SK-N-SH treated with all-trans-retinoic acid at 6 μM for 48 hours (cell line): ENCODE measurements at regions not wholly inside any gene's neighbourhood (a gene's known extent, or its start where the extent isn't known, plus 50 kb on each side); places are given as distances from the start of the nearest gene placed in this dataset.

ENCODE experiments used
- ATAC-seq: fragments of 200-7000 bp; cut with Tn5 transposase; 3 replicates; pipeline ENCODE4 v1.9.1; 2020; ENCODE audit warnings: mild to moderate bottlenecking, moderate library complexity
- ARNTL ChIP-seq: fragments of 450-650 bp; formaldehyde crosslinking; IDR thresholded peaks from 2 replicates; pipeline ENCODE4 v1.5.0; 2020; ENCODE audit warnings: low read depth, mild to moderate bottlenecking, moderate library complexity, borderline replicate concordance
- BACH2 ChIP-seq: fragments of 250-450 bp; sonication (Bioruptor Pico); IDR thresholded peaks from 2 replicates; pipeline ENCODE4 v1.9.0; 2021; ENCODE audit warnings: mild to moderate bottlenecking, borderline replicate concordance
- CREB5 ChIP-seq: fragments of 250-450 bp; sonication (Bioruptor Pico); IDR thresholded peaks from 2 replicates; pipeline ENCODE4 v1.5.1; 2020; ENCODE audit warnings: low read depth, mild to moderate bottlenecking, moderate library complexity
- CSDC2 ChIP-seq: fragments of 250-450 bp; sonication (Bioruptor Pico); IDR thresholded peaks from 2 replicates; pipeline ENCODE4 v1.5.0; 2020; ENCODE audit warnings: mild to moderate bottlenecking, moderate library complexity
- CSRNP3 ChIP-seq: fragments of 250-450 bp; sonication (Bioruptor Pico); IDR thresholded peaks from 2 replicates; pipeline ENCODE4 v1.5.1; 2021; ENCODE audit warnings: mild to moderate bottlenecking, moderate library complexity
- ESRRG ChIP-seq: fragments of 250-450 bp; sonication (Bioruptor Pico); IDR thresholded peaks from 2 replicates; pipeline ENCODE4 v1.6.1; 2021; ENCODE audit warnings: mild to moderate bottlenecking
- GLIS3 ChIP-seq: fragments of 250-450 bp; sonication (Bioruptor Pico); IDR thresholded peaks from 2 replicates; pipeline ENCODE4 v1.5.0; 2020; ENCODE audit warnings: mild to moderate bottlenecking, moderate library complexity
- OSR1 ChIP-seq: fragments of 250-450 bp; sonication (Bioruptor Pico); IDR thresholded peaks from 2 replicates; pipeline ENCODE4 v1.8.0; 2022; ENCODE audit warnings: moderate library complexity, mild to moderate bottlenecking, inconsistent platforms
- POU6F1 ChIP-seq: fragments of 250-450 bp; sonication (Bioruptor Pico); IDR thresholded peaks from 2 replicates; pipeline ENCODE4 v1.8.0; 2021; ENCODE audit warnings: low read depth, mild to moderate bottlenecking, moderate library complexity, borderline replicate concordance
- PPARA ChIP-seq: fragments of 250-450 bp; sonication (Bioruptor Pico); IDR thresholded peaks from 2 replicates; pipeline ENCODE4 v1.5.0; 2020; ENCODE audit warnings: mild to moderate bottlenecking, borderline replicate concordance
- RARB ChIP-seq: fragments of 250-450 bp; sonication (Bioruptor Pico); IDR thresholded peaks from 2 replicates; pipeline ENCODE4 v1.8.0; 2021; ENCODE audit warnings: mild to moderate bottlenecking, moderate library complexity
- SNAI2 ChIP-seq: fragments of 250-450 bp; sonication (Bioruptor Pico); IDR thresholded peaks from 2 replicates; pipeline ENCODE4 v1.5.0; 2020; ENCODE audit warnings: mild to moderate bottlenecking, moderate library complexity
- TOX ChIP-seq: fragments of 250-450 bp; sonication (Bioruptor Pico); IDR thresholded peaks from 2 replicates; pipeline ENCODE4 v1.8.0; 2021; ENCODE audit warnings: mild to moderate bottlenecking, moderate library complexity, borderline replicate concordance
- TSHZ2 ChIP-seq: fragments of 250-450 bp; sonication (Bioruptor Pico); IDR thresholded peaks from 2 replicates; pipeline ENCODE4 v1.5.0; 2020; ENCODE audit warnings: mild to moderate bottlenecking, moderate library complexity
- ZC3H10 ChIP-seq: fragments of 250-450 bp; sonication (Bioruptor Pico); IDR thresholded peaks from 2 replicates; pipeline ENCODE4 v1.5.1; 2021; ENCODE audit warnings: mild to moderate bottlenecking, moderate library complexity
- ZFP3 ChIP-seq: fragments of 250-450 bp; sonication (Bioruptor Pico); IDR thresholded peaks from 2 replicates; pipeline ENCODE4 v1.5.0; 2020; ENCODE audit warnings: mild to moderate bottlenecking, moderate library complexity
- ZFP30 ChIP-seq: fragments of 450-650 bp; formaldehyde crosslinking; IDR thresholded peaks from 2 replicates; pipeline ENCODE4 v1.5.0; 2022; ENCODE audit warnings: mild to moderate bottlenecking, moderate library complexity
- ZNF565 ChIP-seq: fragments of 450-650 bp; formaldehyde crosslinking; conservative IDR thresholded peaks from 2 replicates; pipeline ENCODE4 v1.5.0; 2020; ENCODE audit warnings: low read depth, mild to moderate bottlenecking, moderate library complexity
- ZNF70 ChIP-seq: fragments of 450-650 bp; formaldehyde crosslinking; IDR thresholded peaks from 2 replicates; pipeline ENCODE4 v1.5.0; 2020; ENCODE audit warnings: mild to moderate bottlenecking, moderate library complexity
- ZNF8 ChIP-seq: fragments of 450-650 bp; formaldehyde crosslinking; IDR thresholded peaks from 2 replicates; pipeline ENCODE4 v1.5.0; 2020; ENCODE audit warnings: mild to moderate bottlenecking, moderate library complexity

GRCh38 chr7:19915596-19915995, 142.2 kb upstream of the TMEM196 start (continued):
- TF ChIP-seq POU6F1 (CRISPR knock-in tag) (no peak), ZFP30 (CRISPR knock-in tag) (no peak)

- TF ChIP-seq CSDC2 (CRISPR knock-in tag): no peak
- TF ChIP-seq ZFP3 (CRISPR knock-in tag): no peak
- no peak for TF ChIP-seq OSR1 (CRISPR knock-in tag)
- no peak for TF ChIP-seq ZNF565 (CRISPR knock-in tag)
- TF ChIP-seq ZC3H10 (CRISPR knock-in tag): no peak
- no peak for TF ChIP-seq CREB5 (CRISPR knock-in tag)
- TF ChIP-seq SNAI2 (CRISPR knock-in tag): no peak
- no peak for TF ChIP-seq ZNF8 (CRISPR knock-in tag)
- TF ChIP-seq ARNTL (CRISPR knock-in tag): no peak
- TF ChIP-seq ZFP30 (CRISPR knock-in tag): no peak
- no peak for TF ChIP-seq PPARA (CRISPR knock-in tag)
- TF ChIP-seq RARB (CRISPR knock-in tag): no peak
- no peak for TF ChIP-seq BACH2 (CRISPR knock-in tag)
- no peak for ATAC-seq
Observed at GRCh38 chr7:19914866-19915265, 141.4 kb upstream of the TMEM196 start.

GRCh38 chr7:19900118-19900517, 126.7 kb upstream of the TMEM196 start:
- TF ChIP-seq TOX (CRISPR knock-in tag) (no peak), ESRRG (CRISPR knock-in tag) (no peak), POU6F1 (CRISPR knock-in tag) (no peak), SNAI2 (CRISPR knock-in tag) (no peak), ZNF70 (no peak), BACH2 (CRISPR knock-in tag) (no peak), TSHZ2 (CRISPR knock-in tag) (no peak), GLIS3 (CRISPR knock-in tag) (no peak), RARB (CRISPR knock-in tag) (no peak), CREB5 (CRISPR knock-in tag) (no peak), ZC3H10 (CRISPR knock-in tag) (no peak), CSRNP3 (CRISPR knock-in tag) (no peak), ZNF565 (CRISPR knock-in tag) (no peak)
- ATAC-seq: no peak
